GM18505 (cell line): ENCODE measurements at regions not wholly inside any gene's neighbourhood (a gene's known extent, or its start where the extent isn't known, plus 50 kb on each side); places are given as distances from the start of the nearest gene placed in this dataset.
"Not testable (repeated sequence)": the region's sequence is repeated elsewhere in the genome, so short reads cannot be mapped to it uniquely, and the experiment has no call there.

Source experiments
- ATAC-seq: cut with Tn5 transposase; IDR thresholded peaks from one replicate; pipeline ENCODE4 v1.9.1; 2021; ENCODE audit not compliant: unreplicated experiment
- POLR2A ChIP-seq: IDR thresholded peaks from 4 replicates; pipeline ENCODE4 v1.6.1; 2011; ENCODE audit warnings: borderline replicate concordance; ENCODE audit not compliant: insufficient read depth, insufficient read length; ENCODE audit errors: extremely low read depth

DNA sequence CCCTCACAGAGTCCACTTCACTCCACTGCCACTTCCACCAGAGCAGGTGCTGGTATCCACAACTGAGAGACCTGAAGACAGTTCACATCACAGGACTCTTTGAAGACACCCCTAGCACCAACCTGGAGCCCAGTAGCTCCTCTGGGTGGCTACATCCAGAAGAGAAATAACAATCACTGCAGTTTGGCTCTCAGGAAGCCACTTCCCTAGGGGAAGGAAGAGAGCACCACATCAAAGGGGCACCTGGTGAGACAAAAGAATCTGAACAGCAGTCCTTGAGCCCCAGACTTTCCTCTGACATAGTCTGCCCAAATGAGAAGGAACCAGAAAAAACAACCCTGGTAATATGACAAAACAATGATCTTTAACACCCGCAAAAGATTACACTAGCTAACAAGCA lies 113.2 kb downstream of the TENT5C start:
- ATAC-seq, result no peak
- no peak for TF ChIP-seq POLR2A

GRCh38 chr1:117732065-117732797 lies 126.4 kb downstream of the TENT5C start:
- TF ChIP-seq POLR2A, result no peak
- no peak for ATAC-seq

DNA sequence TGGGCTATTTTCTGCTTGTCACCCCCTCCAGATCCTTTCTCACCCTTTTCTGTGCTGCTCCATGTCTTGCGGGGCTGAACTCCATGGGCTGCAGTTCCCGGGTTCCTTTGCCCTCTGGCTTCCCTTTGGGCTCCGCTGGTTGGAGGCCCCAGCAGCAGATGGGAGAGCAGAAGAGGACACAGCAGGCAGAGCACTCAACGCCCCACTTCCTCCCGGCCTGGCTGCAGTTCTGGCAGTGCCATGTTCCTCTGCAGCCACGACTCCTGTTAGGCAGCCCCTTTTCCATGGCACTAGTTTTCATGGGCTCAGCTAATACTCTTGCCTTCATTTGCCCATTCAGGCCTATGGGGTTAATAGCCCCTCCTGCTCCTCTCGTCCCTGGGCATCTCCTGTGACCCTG lies 127.1 kb downstream of the TENT5C start:
- no peak for TF ChIP-seq POLR2A
- ATAC-seq, result no peak

DNA sequence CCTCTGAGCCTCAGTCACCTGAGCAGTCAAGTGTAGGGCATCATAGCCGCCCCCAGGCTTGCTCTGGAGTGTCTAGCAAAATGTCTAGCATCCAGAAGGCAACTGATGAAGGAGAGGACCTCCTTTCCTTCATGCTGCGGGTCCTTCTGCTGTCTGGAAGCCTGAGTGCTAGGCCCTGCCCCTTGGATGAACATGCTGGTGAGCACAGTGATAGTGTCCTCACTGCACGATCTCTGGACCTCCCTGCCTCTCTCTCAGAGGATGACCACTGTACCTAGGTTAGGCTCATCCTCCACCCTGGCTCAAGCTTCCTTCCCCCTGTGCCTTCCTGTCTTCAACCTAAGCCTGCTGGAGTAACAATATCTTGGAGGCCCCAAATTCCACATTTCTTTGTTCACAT lies 128.6 kb downstream of the TENT5C start:
- TF ChIP-seq POLR2A, result no peak

DNA sequence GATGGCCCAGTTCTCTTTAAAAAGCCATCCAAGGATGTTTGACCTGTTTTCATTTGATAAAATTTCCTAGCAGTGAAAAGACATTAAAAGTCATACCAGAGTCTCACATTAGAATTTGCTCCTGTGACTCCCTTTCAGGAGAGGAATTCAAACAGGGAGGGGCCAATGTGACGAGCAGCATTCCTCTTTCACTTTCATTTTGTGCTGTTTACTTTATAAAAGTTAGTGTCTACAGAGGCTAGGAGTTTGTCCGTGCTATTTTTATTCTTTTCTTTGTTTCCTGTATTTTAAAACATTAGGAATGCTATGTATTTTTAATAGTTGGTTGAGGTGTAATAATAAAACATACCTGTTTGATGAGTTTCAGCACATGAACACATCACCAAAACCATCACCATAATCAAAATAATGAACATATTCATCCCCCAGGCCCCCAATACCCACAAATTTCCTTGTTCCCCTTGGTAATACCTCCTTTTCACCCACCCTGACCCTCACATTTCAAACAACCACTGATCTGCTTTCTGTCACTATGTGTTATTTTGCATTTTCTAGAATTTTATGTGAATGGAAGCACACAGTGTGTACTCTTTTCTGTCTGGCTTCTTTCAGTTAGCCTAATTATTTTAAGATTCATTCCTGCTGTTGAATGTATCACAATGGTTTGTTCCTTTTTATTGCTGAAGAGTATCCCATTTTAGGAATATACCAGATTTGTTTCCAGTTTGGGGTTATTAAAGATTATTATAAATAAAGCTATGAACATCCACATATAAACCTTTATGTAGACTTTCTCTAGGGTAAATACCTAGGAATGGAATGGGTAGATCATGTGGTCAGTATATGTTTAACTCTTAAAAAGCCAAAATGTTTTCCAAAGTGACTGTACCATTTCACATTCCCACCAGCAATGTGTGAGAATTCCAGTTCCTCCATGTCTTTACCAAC lies 129.5 kb downstream of the TENT5C start:
- TF ChIP-seq POLR2A, result no peak
- ATAC-seq, result no peak

More for the DNA sequence above, 128.6 kb downstream of the TENT5C start:
- no peak for ATAC-seq

GRCh38 chr1:117739504-117739903 lies 133.7 kb downstream of the TENT5C start:
- no peak for ATAC-seq
- TF ChIP-seq POLR2A, result no peak

DNA sequence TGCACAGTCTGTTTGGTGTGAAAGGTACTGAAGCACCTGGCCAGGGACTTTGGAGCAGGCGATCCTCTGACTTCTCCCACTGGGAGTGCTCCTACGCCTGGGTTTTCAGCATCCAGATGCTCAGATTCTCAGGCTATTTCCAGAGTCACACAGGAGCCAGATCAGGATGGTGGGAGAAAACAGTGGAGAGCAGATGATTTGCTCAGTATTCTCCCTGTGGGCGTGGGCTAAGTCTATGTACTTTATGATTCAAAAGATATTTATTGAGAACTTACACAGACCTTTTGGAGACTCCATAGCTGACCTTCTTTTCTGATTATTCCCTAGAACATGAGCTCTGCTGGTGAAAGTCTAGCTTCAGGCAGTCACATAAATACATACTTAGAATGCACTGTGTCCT lies 134.6 kb downstream of the TENT5C start:
- no peak for ATAC-seq

DNA sequence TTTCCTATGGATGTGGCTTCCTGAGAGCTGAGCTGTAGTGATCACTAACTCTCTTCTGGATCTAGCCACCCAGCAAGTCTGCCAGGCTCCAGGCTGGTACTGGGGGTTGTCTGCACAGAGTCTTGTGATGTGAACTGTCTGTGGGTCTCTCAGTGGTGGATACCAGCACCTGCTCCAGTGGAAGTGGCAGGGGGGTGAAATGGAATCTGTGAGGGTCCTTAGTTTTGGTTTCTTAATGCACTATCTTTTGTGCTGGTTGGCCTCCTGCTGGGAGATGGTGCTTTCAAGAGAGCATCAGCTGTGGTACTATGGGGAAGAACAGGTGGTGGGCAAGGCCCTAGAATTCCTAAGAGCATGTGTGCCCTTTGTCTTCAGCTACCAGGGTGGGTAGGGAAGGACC lies 140.7 kb downstream of the TENT5C start:
- not testable (repeated sequence) for ATAC-seq

More for the DNA sequence above, 134.6 kb downstream of the TENT5C start:
- TF ChIP-seq POLR2A, result no peak

DNA sequence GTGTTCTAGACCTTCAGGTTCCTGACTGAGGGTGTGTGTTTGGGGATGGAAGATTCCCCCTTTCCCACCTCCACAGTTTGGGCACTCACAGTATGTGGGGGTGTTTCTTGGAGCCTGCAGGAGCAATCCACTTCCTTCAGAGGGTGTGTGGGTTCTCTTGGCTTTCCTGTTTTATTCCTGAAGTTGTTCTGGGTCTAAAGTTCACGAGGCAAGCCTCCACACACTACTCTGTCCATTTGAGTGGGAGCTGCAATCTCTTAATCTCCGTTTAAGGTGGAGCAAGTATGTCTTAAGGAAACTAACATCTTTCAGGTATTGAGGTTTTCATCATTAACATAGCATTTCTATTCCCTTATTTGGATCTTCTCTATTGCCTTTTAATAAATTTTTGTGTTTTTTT lies 141.8 kb downstream of the TENT5C start:
- TF ChIP-seq POLR2A, result no peak
- ATAC-seq, result no peak

DNA sequence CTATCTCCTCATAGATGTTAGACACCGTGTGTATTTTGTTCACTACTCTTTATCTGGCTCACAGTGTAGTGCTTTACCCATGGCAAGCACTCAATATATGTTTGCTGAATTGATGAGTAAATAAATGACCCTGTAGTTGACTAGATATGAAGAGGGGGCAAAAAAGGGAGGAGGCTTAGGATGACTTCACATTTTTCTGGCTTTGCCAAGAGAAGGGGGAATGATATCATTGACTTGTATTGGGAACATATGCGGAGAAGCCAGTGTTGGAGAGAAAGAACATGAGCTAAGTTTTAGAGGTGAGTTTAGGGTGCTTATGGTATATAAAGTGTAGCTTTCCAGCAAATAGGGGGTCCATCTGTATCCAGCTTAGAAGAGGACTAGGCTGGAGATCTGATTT lies 145.5 kb downstream of the TENT5C start:
- ATAC-seq, result no peak
- no peak for TF ChIP-seq POLR2A

- ATAC-seq, result no peak
- TF ChIP-seq POLR2A, result no peak
Observed at GRCh38 chr1:117752661-117753060, 146.8 kb downstream of the TENT5C start.

GRCh38 chr1:117753232-117753631 lies 147.4 kb downstream of the TENT5C start:
- TF ChIP-seq POLR2A, result no peak
- no peak for ATAC-seq

DNA sequence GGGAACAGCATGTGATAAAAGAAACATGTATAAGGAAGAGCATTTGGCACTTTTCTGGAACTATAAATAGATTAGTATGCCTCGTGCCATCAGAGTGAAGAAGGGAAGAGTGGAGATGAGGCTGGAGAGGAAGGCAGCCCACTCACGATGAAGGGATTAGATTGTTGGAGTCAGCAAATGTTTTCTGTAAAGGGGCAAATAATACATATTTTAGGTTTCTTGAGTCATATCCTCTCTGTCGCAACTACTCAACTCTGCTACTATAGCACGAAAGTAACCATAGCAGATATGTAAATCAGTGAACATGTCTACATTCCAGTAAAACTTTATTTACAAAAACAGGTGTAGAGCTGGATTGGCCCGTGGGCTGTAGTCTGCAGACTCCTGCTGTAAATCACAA lies 147.8 kb downstream of the TENT5C start:
- TF ChIP-seq POLR2A, result no peak
- no peak for ATAC-seq
